Body of pancreas (tissue), 4 donors: ENCODE measurements at regions not wholly inside any gene's neighbourhood (a gene's known extent, or its start where the extent isn't known, plus 50 kb on each side); places are given as distances from the start of the nearest gene placed in this dataset.
"Not testable (repeated sequence)": the region's sequence is repeated elsewhere in the genome, so short reads cannot be mapped to it uniquely, and the experiment has no call there.

Experiments used
- CTCF ChIP-seq, 7 experiments: fragments of 450-650 bp in 4 of 7; fragments of 200-600 bp in 3 of 7; sonication (generic) in 3 of 7; IDR thresholded peaks; one replicate each; pipeline ENCODE4 v1.5.1; 2016 to 2019; ENCODE audit warnings: antibody characterized with exemption in 7 of 7
- POLR2A ChIP-seq, 3 donors: fragments of 450-650 bp; IDR thresholded peaks; one replicate each; pipeline ENCODE4 v1.6.1; 2016; ENCODE audit warnings: antibody characterized with exemption in 3 of 3, mild to moderate bottlenecking in 2 of 3

GRCh38 chr1:79138227-79138626 lies 131.7 kb upstream of the ADGRL4 start:
- TF ChIP-seq CTCF, POLR2A (IDR thresholded peaks at IDR 0.05): not testable (repeated sequence)
